Hematopoietic multipotent progenitor cell (in vitro differentiated cells): ENCODE measurements at regions not wholly inside any gene's neighbourhood (a gene's known extent, or its start where the extent isn't known, plus 50 kb on each side); places are given as distances from the start of the nearest gene placed in this dataset.
A peak's percentile ranks its signal among the peaks of the same experiment; 100 is the strongest.

ENCODE experiments used
- DNase-seq, 3 donors: peaks; one replicate each; pipeline ENCODE4 v3.0.0-alpha.2; 2011 to 2015; ENCODE audit warnings: low read depth in 2 of 3, low spot score in 2 of 3

DNA sequence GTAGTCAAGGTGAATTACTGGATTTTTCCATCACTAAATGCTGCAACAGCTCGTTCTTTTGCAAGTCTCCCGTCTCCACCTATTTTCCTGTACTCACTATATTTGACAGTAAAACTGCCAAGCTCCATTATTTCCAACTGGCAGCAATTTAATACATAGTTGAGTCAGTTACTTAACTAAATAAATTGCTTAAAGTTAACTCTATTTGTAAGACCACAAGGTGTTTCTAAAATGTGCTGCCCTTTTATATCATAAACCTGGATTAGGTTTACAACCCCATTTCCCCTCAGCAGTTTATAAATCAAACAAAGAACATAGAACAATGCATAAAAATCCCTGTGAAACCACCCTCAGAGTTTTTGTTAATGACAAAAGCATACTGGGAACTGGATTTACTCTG, 211.4 kb upstream of the DPH6 start:
- DNase-seq: no peak

DNA sequence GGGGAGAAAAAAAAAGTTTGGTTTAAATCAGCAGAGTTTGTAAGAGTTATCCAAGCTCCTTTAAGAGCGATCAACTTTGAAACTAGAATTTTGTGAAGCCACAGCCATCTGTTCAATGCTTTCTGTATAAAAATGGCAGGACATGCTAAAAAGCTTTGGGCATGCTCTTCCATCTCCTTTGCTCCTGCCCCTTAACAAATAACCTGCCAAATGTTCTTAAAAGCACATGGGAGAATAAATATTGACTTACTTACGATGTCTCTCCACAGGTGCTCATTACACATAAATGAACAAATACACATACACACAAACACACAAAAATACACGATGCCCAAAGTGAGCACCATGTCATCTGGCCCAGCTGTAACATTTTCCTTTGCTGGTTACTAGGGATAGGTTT, 211.8 kb upstream of the DPH6 start:
- DNase-seq: no peak

DNA sequence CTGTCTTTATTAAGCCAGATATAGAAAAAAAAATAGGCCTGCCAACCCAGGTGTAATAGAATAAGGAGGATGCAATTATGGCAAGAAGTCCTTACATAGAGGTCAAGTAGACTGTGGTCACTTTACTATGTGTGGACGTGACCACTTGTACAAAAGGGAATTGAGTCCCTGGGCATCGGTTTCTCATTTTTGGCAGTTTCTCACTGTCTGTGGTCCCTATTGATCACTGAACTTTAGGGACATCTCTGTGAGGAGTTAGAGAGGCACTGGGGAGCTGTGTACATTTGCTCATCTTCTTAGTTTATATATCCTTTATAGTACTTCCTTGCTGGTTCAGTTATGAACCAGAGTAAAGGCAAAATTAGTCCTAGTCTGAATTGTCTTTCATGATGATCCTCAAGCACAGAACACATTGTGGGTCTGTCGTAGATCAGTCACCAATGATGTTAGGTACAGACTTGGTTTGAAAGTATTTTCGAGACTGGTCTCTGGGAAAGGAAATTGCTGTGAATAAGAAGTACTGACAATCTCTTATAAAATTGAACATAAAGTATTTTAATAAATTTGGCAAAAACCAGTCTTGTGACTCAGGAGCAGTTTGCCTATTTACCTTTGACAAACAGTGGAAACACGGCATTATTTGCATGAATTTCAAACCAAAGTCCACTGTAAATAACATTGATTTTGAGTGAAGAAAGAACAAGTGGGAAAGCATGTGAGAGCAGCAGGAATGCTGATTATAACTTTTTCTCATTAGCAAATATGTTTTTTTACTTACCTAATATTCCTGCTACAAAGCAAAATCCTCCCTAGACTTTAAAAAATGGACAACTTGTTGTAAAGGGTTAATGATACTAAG, 218.9 kb upstream of the DPH6 start:
- no peak for DNase-seq

DNA sequence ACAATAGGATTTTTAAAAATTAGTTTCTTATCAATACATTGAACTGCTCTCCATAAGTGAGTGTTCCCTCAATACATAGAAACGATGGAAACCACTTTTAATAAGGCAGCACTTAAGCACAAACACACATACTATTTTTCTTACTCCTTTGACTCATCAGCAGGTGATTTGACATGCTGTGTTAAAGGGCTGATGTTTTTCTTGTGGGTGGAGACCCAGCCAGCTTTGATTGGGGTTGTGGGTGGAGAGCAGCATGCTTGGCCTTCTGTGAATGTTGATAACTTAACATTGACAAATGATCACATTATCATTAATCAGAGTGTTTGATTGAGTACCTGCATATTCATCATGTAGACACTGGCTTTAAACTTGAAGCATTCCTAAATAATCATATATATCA, 223.0 kb upstream of the DPH6 start:
- DNase-seq: no peak

DNA sequence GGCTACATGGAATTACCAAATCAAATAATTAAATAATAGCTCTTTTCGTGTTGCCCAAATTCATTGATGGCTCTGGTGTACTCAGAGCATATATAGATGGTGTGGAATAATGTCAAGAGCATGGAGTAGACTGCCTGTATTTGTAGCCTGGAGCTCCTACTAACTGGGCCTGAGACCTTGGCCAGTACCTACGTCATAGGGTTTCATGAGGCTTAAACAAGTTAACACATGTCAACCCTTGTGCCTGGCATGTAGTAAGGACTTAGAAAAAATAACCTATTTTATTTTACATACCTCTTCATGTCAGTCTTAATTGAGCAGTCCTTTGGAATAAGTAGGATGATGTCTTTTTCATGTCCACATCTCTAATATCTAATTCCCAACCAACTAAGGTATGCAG, 223.7 kb upstream of the DPH6 start:
- no peak for DNase-seq

DNA sequence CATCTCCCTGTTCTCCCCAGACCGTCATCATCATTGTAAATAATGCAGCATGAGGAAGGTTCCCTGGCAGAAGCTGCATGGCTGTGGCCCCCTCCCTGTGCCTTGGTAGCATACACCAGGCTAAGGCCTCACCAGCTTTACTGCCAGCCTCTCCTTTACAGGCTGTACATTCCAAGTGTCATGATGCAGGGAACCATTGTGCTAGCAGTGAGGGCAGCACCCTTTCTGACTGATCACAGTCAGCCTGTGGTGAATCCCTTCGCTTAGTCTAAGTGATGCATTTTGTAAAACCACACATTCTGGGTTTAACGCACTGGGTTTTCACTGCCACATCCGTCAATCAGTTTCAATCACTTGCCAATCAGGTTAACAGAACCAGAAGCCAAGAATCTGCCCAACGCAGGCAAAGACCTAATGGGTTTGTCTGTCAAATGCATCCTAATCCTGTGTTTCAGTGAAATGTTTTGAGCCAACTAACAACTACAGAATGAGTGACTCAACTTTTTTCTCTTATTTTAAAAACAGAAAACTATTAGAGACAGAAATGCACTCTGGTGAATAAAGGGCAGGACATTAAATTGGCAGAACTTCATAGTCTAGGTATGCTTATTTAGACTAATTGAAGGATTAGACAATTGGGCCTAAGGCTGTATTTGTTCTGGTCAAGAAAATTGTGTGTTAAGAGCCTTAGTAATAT, 225.9 kb upstream of the DPH6 start:
- DNase-seq: no peak

DNA sequence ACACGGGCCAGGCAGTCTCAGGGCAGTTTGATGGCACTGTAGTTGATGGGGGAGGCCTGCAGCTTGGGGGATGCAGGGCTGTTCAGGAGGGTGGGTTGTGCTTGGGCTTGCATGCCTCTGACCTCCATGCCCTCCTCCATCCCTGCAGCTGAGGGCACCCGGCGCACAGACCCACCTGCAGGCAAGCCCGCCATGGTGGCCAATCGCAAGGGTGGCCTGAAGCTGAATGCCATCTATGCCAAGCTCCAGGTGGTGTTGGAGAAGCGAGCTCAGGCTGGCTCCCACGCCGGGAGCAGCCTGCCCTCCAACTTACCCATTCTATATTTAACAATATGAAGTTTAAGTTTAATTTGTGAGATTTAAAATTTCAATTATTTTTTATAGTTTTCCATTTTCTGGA, 228.7 kb upstream of the DPH6 start:
- no peak for DNase-seq

DNA sequence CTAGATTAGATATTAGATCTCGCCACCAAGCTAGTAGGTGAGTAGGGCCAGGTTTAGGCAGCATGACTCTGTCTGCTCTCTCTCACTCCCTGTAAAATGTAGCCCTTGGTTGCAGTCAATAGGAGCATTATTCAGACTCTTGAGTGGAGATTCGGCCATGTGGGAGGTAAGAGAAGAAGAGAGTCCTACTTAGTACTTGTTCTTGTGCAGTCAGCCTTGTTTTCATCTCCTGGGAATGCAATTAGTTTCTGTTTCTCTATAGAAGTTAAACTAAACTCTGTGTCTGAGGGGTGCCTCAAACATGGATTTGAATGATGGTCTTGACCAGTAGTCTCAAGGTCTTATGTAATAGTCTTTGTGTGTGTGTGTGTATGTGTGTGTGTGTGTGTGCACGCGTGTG, 229.5 kb upstream of the DPH6 start:
- no peak for DNase-seq

DNA sequence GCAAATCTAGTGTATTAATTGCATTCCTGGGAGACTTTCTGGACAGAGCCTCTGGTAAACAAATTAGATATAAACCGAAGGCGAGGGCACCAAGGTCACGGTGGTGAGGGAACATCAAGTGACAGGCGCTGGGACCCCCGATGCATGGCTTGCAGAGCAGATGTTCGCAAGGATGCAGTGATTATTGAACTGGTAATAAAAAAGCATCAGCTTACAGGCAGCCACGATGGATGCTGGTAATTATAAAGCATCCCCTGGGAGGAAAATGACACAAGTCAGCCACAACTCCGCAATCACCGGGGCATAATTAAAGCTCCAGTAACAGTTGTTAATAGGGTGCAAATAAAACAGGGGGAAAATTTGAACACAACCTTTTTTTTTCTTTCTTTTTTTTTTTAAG, 231.1 kb upstream of the DPH6 start:
- DNase-seq: no peak

DNA sequence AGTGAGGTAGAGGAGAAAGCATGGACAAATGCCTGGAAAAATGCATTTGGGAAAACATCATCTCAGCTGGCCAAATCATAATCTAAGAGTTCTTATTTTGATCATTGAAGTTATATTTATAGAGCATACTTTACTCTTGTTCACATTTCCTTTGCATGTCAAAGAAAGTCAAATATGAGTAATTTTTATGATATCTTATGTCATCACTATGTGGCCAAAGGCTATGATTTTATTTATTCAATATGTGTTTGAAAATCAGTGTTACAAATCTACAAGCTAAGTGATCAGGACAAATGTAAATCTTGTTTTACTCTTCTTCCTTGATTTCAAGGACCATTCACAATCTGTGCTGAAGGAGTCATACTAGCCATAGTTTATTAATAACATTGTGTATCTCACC, 237.2 kb upstream of the DPH6 start:
- no peak for DNase-seq

DNA sequence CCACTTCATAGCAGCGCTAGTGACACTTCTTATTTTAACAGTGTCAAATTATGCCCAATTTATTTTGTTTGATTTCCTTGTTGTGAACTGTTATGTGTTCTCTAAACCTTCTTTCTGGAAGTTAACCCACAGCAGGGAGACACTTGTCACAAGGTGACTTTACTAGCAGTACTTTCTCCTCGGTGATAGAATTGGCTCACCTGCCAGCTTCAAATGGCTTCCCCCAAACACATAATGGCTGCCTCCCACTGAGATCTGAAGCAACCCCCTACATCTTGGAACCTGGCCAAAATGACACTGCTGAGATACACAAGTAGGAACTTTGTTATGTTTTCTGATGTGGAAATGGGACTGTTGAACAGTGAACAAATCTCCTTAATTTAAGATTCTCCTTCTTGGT, 238.8 kb upstream of the DPH6 start:
- DNase-seq: no peak

DNA sequence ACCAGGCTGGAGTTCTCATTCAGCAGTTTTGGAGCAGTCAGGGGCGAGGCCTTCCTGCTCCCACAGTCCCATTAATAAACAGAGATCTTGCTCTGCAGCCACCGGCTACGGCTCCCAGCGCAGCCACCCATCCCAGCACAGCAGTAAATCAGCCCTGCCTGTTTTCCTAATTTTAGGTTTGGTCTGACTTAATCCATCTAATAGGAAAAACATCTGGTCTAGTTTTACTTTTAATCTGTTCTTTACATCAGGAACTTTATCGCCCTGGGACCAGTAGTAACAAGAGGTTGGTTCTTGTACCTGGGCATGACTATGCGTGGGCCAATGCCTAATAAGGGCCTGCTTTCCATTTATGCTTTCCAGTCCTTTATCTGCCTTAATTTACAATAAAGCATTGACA, 264.0 kb upstream of the DPH6 start:
- DNase-seq: no peak

DNA sequence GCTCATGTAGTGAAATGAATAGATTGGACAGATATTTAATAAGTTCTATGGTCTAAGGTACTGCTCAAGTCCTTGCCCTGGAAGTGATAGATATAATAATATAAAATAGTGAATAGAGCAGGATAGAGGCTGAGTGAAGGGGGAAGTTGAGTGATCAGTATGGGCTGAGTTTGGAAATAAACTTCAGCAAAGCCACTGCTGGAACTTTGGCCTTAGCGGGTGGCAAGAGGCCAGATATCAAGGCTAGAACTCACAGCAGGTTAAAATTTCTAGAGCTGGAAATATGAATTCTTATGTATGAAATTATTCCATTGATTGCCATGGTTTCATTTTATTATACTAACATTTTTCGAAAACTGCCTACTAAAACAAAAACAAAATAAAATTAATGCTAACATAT, 267.6 kb upstream of the DPH6 start:
- no peak for DNase-seq

DNA sequence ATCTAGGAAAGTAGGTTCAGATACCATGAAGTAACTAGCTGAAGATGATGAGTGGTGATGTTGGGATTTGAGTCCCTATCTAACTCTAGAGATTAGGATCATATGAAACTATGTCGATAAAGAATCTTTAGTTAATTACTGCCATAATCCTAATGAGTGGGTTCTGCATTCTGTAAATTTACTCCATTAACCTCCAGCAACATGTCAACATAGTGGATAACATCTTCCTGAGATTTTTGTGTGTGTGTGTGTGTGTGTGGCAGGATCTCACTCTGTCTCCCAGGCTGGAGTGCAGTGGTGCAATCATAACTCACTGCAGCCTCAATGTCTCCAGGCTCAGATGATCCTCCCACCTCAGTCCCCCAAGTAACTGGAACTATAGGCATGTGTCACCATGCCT, 272.9 kb upstream of the DPH6 start:
- no peak for DNase-seq

DNA sequence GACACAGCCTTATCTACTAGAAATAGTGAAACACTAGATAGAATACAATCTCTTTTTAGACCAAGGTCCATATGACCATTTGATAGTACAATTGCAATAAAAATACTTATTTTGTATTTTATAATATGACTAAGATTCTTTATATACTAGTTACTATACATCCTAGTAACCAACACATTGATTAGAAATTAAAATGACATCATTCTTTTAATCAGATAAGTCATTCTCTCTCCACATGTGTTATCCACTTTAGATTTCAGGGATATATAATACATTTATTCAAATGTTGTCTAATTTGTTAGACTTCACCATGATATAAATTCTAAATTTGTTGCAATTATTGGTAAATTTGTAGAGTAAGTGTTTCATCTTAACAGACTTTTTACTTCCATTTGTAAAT, 276.2 kb upstream of the DPH6 start:
- no peak for DNase-seq

DNA sequence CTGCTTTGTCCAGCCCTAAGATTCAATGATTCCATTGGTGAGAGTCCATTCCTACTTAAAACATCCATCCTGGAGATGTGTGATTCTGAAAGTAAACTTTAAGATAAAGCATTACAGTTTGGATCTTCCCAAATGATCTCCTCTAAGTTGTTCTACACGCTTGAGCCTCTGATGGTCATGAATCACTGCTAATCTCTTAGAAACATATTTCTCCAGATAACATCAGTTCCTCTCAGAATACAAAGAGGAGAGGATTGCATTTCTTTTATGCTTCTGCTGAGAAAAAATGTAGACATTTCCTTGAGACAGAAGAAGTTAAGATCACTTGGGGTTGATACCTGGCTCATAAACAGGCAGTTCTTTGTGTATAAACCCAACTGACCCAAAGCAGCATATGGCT, 281.2 kb upstream of the DPH6 start:
- DNase-seq: peak in 2 of 3 donors; percentile 10 to 57

DNA sequence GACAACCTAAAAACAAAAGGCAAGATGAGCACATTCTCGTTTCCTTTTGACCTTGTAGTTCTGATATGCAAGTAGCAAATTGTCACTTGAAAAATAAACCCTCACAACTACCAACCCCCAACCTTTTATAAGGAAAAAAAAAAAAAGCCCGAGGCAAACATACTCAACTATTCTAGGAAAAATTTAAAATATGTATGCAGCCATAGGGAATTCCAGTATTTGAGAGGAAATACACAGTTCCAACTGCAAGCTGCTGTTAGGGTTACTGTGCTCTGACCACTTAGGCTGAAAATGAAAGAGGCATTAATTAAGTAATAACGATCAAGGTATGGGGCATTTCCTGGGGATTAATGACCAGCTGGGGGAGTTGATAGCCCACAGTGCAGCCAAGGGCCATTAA, 281.9 kb upstream of the DPH6 start:
- no peak for DNase-seq

DNA sequence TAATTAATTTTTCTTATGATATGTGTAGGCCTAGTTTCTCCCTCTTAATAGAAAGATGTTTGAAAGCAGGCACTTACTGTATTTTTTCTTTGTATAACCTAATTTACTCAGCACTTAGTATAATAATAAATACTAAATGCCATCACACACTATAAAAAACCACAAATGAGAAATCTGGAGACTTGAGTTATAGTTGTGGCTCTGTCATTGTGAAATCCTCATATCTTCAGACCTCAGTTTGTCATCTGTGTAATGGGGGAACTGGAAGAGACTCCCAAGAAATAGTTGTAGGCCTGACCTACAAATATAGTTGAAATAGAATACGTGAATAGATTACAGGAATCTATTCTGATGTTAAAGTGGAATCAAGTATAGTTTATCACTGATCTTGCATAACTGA, 287.6 kb upstream of the DPH6 start:
- no peak for DNase-seq

DNA sequence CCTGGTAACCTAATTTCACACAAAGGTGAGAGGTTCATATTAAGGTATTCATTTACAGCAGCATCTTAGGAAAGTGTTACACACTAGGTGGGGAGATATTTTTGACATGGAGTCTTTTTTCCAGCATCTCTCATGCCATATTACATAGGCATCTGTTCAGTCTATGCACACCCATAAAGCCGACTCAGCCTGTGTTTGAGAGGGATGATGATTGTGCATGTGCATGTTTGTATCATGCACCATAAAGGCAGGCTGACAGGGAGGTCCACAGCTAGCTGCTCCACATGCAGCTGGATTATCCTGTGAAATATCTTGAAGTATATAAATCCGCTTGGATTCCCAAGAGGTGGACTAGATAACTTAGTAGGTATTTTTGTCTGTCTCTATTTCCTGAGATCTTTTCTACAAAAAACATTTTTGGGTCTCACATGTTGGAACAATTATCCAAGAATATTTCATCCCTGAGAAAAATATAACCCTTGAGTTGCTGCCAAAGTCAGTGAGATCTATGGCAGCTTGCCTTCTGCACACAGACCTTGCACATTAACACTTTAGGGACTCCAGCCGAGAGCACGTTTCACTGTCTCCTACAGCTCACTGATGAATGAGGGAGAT, 288.4 kb upstream of the DPH6 start:
- DNase-seq: no peak

DNA sequence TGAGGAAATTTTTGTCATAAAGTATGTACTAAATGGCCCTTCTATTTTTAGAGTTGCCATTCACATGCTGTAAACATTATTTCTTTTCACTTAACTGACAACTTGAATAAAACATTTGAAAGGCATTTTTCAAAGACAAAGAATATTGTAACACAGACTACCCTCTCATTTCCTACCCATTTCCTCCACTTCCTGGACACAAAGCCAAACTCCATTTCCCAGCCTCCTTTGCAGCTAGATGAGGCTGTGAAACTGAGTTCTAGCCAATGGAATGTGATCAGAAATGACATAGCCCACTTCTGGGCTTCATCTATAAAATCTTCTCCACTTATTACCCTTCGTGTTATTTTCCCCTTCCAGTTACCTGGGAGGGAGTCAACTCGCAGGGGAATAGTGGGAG, 288.9 kb upstream of the DPH6 start:
- DNase-seq: no peak

DNA sequence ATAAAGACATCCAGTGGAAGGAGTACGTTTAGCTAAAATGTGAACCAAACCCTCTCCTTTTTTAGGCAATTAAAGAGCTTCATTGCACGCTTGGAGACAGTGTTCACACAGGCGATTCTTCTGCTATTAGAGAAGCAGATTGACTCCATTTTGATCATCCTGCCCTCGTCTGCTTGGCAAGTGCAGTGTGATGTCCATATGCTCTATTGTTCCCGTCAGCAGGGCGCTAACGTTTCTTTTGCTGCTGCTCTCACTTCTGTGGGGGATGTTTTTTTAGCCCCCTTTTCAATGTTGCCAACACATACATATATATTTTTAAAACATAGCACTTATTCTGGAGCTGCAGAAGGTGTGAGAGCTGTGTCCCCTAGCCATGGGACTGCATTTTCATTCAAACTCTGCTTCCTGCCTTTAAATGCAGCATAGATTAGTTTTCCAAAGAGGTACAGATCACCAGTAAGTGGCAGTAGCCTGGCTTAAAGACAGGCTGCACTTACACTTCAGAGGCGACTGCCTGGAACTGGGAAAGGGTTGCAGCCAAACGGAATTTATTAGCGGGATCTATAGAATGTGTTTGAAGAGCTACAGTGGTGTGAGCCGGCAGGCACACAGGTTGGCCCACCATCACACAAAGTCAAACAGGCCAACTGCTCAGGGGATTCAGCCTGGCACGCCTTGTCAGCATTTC, 292.6 kb upstream of the DPH6 start:
- DNase-seq: no peak
